ENCODE measurements at regions not wholly inside any gene's neighbourhood (a gene's known extent, or its start where the extent isn't known, plus 50 kb on each side); places are given as distances from the start of the nearest gene placed in this dataset.

GRCh38 chr11:26045082-26045481 is 286.8 kb upstream of the ANO3 start:
- TF ChIP-seq POLR2A (IDR thresholded peaks at IDR 0.05), result no peak
- no peak for TF ChIP-seq POLR2AphosphoS5 (IDR thresholded peaks at IDR 0.05; ENCODE audit: insufficient read depth in 1 of 2, low read depth in 1 of 2)

Measured in vagina (tissue), 2 donors.